PC-9 (cell line): ENCODE measurements at regions not wholly inside any gene's neighbourhood (a gene's known extent, or its start where the extent isn't known, plus 50 kb on each side); places are given as distances from the start of the nearest gene placed in this dataset.
"Not testable (repeated sequence)": the region's sequence is repeated elsewhere in the genome, so short reads cannot be mapped to it uniquely, and the experiment has no call there.

Experiments
- BruUV-seq: library from RNA; stranded (reverse); fragments of 400-500 nt; replicated peaks from 2 replicates; lab custom pipeline; 2021; lab: Mats Ljungman, UMichigan
- CTCF ChIA-PET: fragments of 300-600 bp; sonication (Branson Sonifier 250); formaldehyde crosslinking; loops from one replicate; lab custom pipeline; 2022; ENCODE audit warnings: antibody characterized with exemption; lab: Charles Lee
- POLR2A ChIA-PET: fragments of 300-600 bp; sonication (Branson Sonifier 250); formaldehyde crosslinking; loops from one replicate; lab custom pipeline; 2022; ENCODE audit warnings: antibody characterized with exemption; ENCODE audit not compliant: unreplicated experiment; lab: Charles Lee
- DNase-seq, 2 experiments: peaks; one replicate each; pipeline versions ENCODE4 v3.0.0 to v3.0.0-alpha.2; 2015 to 2022; ENCODE audit warnings: mixed read lengths in 1 of 2
- H2AFZ ChIP-seq: fragments of 200-600 bp; sonication (generic); 2 replicates; pipeline ENCODE4 v1.8.1; 2017; ENCODE audit warnings: antibody characterized with exemption
- H3F3A ChIP-seq: fragments of 200-600 bp; sonication (generic); 2 replicates; pipeline ENCODE4 v1.8.1; 2017; ENCODE audit warnings: antibody characterized with exemption, mild to moderate bottlenecking, low read depth; ENCODE audit not compliant: insufficient read depth
- H3K27ac ChIP-seq: fragments of 200-600 bp; sonication (generic); 2 replicates; pipeline ENCODE4 v1.6.1; 2016; ENCODE audit warnings: mixed run types
- H3K27me3 ChIP-seq: fragments of 200-600 bp; sonication (generic); 2 replicates; pipeline ENCODE4 v1.6.1; 2016; ENCODE audit warnings: low read depth, mixed run types; ENCODE audit not compliant: insufficient read depth
- H3K36me3 ChIP-seq: fragments of 200-600 bp; sonication (generic); 2 replicates; pipeline ENCODE4 v1.6.1; 2016; ENCODE audit warnings: low read depth, mixed run types
- H3K4me1 ChIP-seq: fragments of 200-600 bp; sonication (generic); replicated peaks from 2 replicates; pipeline ENCODE4 v1.6.1; 2016; ENCODE audit warnings: mixed run types; ENCODE audit not compliant: insufficient read depth
- H3K4me2 ChIP-seq: fragments of 200-600 bp; sonication (generic); 2 replicates; pipeline ENCODE4 v1.6.1; 2017; ENCODE audit warnings: mixed run types
- H3K4me3 ChIP-seq: fragments of 200-600 bp; sonication (generic); 2 replicates; pipeline ENCODE4 v1.6.1; 2016; ENCODE audit warnings: mixed run types
- H3K79me2 ChIP-seq: fragments of 200-600 bp; sonication (generic); 2 replicates; pipeline ENCODE4 v1.6.1; 2017; ENCODE audit warnings: low read depth, mixed run types
- H3K9me2 ChIP-seq: fragments of 200-600 bp; sonication (generic); 2 replicates; pipeline ENCODE4 v1.8.1; 2017; ENCODE audit warnings: mild to moderate bottlenecking; ENCODE audit not compliant: insufficient read depth
- H3K9me3 ChIP-seq: fragments of 200-600 bp; sonication (generic); 2 replicates; pipeline ENCODE4 v1.8.1; 2016; ENCODE audit warnings: low read depth; ENCODE audit not compliant: insufficient read depth
- H4K20me1 ChIP-seq: fragments of 200-600 bp; sonication (generic); 2 replicates; pipeline ENCODE4 v1.8.1; 2017; ENCODE audit not compliant: insufficient read depth
- CTCF ChIP-seq: fragments of 200-600 bp; sonication (generic); conservative IDR thresholded peaks from 2 replicates; pipeline ENCODE4 v1.6.1; 2017; ENCODE audit warnings: mixed run types, antibody characterized with exemption, mild to moderate bottlenecking, moderate library complexity
- EZH2 ChIP-seq: fragments of 200-600 bp; sonication (generic); IDR thresholded peaks from 2 replicates; pipeline ENCODE4 v1.8.0; 2017; ENCODE audit warnings: antibody characterized with exemption, low read depth
- intact Hi-C: fragments of 100-400 bp; cut with micrococcal nuclease; formaldehyde crosslinking; loops from one replicate; pipeline ENCODE4 v1.10.0; 2022; ENCODE audit not compliant: unreplicated experiment

GRCh38 chr11:69588270-69588669 lies 52.7 kb upstream of the CCND1 start:
- Histone ChIP-seq H3K9me2 (no peaks in the 10 kb centered on the region), H3K27me3 (no peaks in the 10 kb centered on the region), H3K9me3 (no peaks in the 10 kb centered on the region), H4K20me1 (no peaks in the 10 kb centered on the region), H3K36me3 (no peaks in the 10 kb centered on the region), H3K4me3 (no peak overlapping the region), H3K79me2 (no peaks in the 10 kb centered on the region), H3K4me2 (no peak overlapping the region), H3F3A (peaks cover 5% of the 10 kb centered on the region; the same call in 1 of the 2 replicates), H3K4me1 (no peaks in the 10 kb centered on the region), H3K27ac (no peak overlapping the region), H2AFZ (no peak overlapping the region)
- TF ChIP-seq EZH2: no peak
- TF ChIP-seq CTCF: no peak
- ChIA-PET POLR2A (interaction anchor here (0.6 to 0.7 kb wide), 3 partner anchors 206 to 320 kb away, joined by 3 read pairs; no protein-coding TSS in a partner anchor), CTCF (interaction anchor here (0.6 to 0.7 kb wide), 2 partner anchors 64 to 65 kb away, joined by 4 to 7 read pairs; no protein-coding TSS in a partner anchor)
- no peak for DNase-seq
- BruUV-seq: no TSS peak
- intact Hi-C loops: no loop called here

GRCh38 chr11:69590088-69590487 lies 50.9 kb upstream of the CCND1 start:
- DNase-seq, H3K27ac ChIP-seq, BruUV-seq, H3K4me3 ChIP-seq, H3K9me3 ChIP-seq, H3K9me2 ChIP-seq, POLR2A ChIA-PET, H2AFZ ChIP-seq, H3F3A ChIP-seq, H3K27me3 ChIP-seq, intact Hi-C loops, H3K36me3 ChIP-seq, H3K4me2 ChIP-seq, H3K79me2 ChIP-seq, H3K4me1 ChIP-seq, H4K20me1 ChIP-seq, CTCF ChIA-PET: not testable (repeated sequence)
